ENCODE measurements at regions not wholly inside any gene's neighbourhood (a gene's known extent, or its start where the extent isn't known, plus 50 kb on each side); places are given as distances from the start of the nearest gene placed in this dataset.

- no peak overlapping the region for H2AFZ ChIP-seq
- no peaks in the 10 kb centered on the region for H3K27me3 ChIP-seq (ENCODE audit: insufficient read depth)
- 0 out of 4 replicates have a peak, but pooled peaks of 1 of the 2 experiments have one; percentile 3 for TF ChIP-seq CTCF (conservative IDR thresholded peaks at IDR 0.05; ENCODE audit: low read depth in 2 of 2)
- TF ChIP-seq NANOG (IDR thresholded peaks at IDR 0.05; ENCODE audit: borderline replicate concordance) = no peak
- TF ChIP-seq ZNF114 (CRISPR knock-in tag; IDR thresholded peaks at IDR 0.05) = no peak
- Mint-ChIP-seq H3K36me3 (ENCODE audit: low read depth) (peaks cover 5% of the 10 kb centered on the region; the same call in 2 of the 3 replicates), H3K4me1 (peaks cover 12% of the 10 kb centered on the region; the same call in 2 of the 3 replicates), H3K27ac (no peak overlapping the region), H3K4me3 (no peak overlapping the region), H3K9me3 (0 out of 3 replicates have a peak, but pooled peaks cover 9% of the 10 kb centered on the region), H3K27me3 (ENCODE audit: insufficient read depth, low read depth, poor library complexity) (peaks cover 5% of the 10 kb centered on the region)
- H3K27ac ChIP-seq (ENCODE audit: low read depth) = no peak overlapping the region
- H4K20me1 ChIP-seq (replicated peaks; ENCODE audit: insufficient read depth) = no peaks in the 10 kb centered on the region
- ATAC-seq = no peak
- DNase-seq (ENCODE audit: low spot score) = no peak
- H3K4me1 ChIP-seq (ENCODE audit: insufficient read depth) = peaks cover 13% of the 10 kb centered on the region
- H3K79me2 ChIP-seq (replicated peaks; ENCODE audit: insufficient read depth) = no peaks in the 10 kb centered on the region
- H3F3A ChIP-seq (replicated peaks; ENCODE audit: low read depth) = no peaks in the 10 kb centered on the region
- no peak overlapping the region for H3K4me2 ChIP-seq
- no peak overlapping the region for H3K4me3 ChIP-seq
- H3K9me2 ChIP-seq (ENCODE audit: insufficient read depth) = no peaks in the 10 kb centered on the region
- H3K36me3 ChIP-seq (ENCODE audit: insufficient read depth) = no peaks in the 10 kb centered on the region
These were observed 144.9 kb downstream of the HAPSTR1 start for GRCh38 chr16:9236319-9236718.

GRCh38 chr16:9238346-9238745, 146.9 kb downstream of the HAPSTR1 start:
- TF ChIP-seq EZH2phosphoT487 (IDR thresholded peaks at IDR 0.05; ENCODE audit: unreplicated experiment) (no peak), ZNF331 (CRISPR knock-in tag; IDR thresholded peaks at IDR 0.05; ENCODE audit: low read depth) (no peak)
- ATAC-seq = no peak
- H3K27ac Mint-ChIP-seq = no peak overlapping the region
- H3K27me3 Mint-ChIP-seq (ENCODE audit: insufficient read depth, low read depth, poor library complexity) = peaks cover 3% of the 10 kb centered on the region
- Histone ChIP-seq H3K36me3 (ENCODE audit: insufficient read depth) (no peaks in the 10 kb centered on the region), H3K4me2 (no peak overlapping the region), H2AFZ (no peak overlapping the region), H3K27ac (ENCODE audit: low read depth) (no peak overlapping the region), H3K4me3 (no peak overlapping the region), H3K4me1 (ENCODE audit: insufficient read depth) (no peaks in the 10 kb centered on the region), H3K9me2 (ENCODE audit: insufficient read depth) (no peaks in the 10 kb centered on the region), H3K27me3 (ENCODE audit: insufficient read depth) (no peaks in the 10 kb centered on the region), H4K20me1 (replicated peaks; ENCODE audit: insufficient read depth) (no peaks in the 10 kb centered on the region), H3F3A (replicated peaks; ENCODE audit: low read depth) (no peaks in the 10 kb centered on the region), H3K79me2 (replicated peaks; ENCODE audit: insufficient read depth) (no peaks in the 10 kb centered on the region)
- H3K4me1 Mint-ChIP-seq = no peaks in the 10 kb centered on the region
- no peak overlapping the region for H3K4me3 Mint-ChIP-seq
- no peak for DNase-seq (ENCODE audit: low spot score)
- peaks cover 5% of the 10 kb centered on the region; the same call in 2 of the 3 replicates for H3K36me3 Mint-ChIP-seq (ENCODE audit: low read depth)
- peaks cover 9% of the 10 kb centered on the region; the same call in 1 of the 3 replicates for H3K9me3 Mint-ChIP-seq

DNA sequence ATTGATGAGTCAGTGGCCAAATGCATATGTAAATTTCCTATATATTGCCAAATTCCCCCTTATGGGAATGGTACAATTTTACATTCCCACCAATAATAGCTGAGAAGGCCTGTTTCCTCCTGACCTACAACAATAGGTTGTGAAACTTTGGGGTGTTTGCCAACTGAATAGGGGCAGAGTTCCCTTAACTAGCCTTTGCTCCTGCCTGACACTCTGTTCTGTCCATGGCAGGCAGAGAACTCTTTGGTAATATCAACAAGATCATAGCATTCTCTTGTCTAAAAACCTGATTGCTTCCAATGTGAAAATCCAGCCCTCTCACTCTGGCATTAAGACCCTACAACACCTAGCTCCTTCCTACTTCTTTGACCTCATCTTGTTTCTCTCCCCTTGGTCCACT, 149.7 kb downstream of the HAPSTR1 start:
- Histone ChIP-seq H3K9me2 (ENCODE audit: insufficient read depth) (no peaks in the 10 kb centered on the region), H3K27me3 (ENCODE audit: insufficient read depth) (no peaks in the 10 kb centered on the region), H3K27ac (ENCODE audit: low read depth) (no peak overlapping the region), H3K4me3 (no peak overlapping the region), H3K4me2 (no peak overlapping the region), H3F3A (replicated peaks; ENCODE audit: low read depth) (no peaks in the 10 kb centered on the region), H2AFZ (no peak overlapping the region), H3K36me3 (ENCODE audit: insufficient read depth) (no peaks in the 10 kb centered on the region), H4K20me1 (replicated peaks; ENCODE audit: insufficient read depth) (no peaks in the 10 kb centered on the region), H3K79me2 (replicated peaks; ENCODE audit: insufficient read depth) (no peaks in the 10 kb centered on the region), H3K4me1 (ENCODE audit: insufficient read depth) (no peaks in the 10 kb centered on the region)
- Mint-ChIP-seq H3K9me3 (peaks cover 9% of the 10 kb centered on the region; the same call in 1 of the 3 replicates), H3K27me3 (ENCODE audit: insufficient read depth, low read depth, poor library complexity) (peaks cover 3% of the 10 kb centered on the region), H3K36me3 (ENCODE audit: low read depth) (peaks cover 5% of the 10 kb centered on the region; the same call in 2 of the 3 replicates), H3K27ac (no peak overlapping the region), H3K4me3 (no peak overlapping the region), H3K4me1 (no peaks in the 10 kb centered on the region)
- ATAC-seq (no peak), DNase-seq (ENCODE audit: low spot score) (no peak)
- TF ChIP-seq, protein P1, sequence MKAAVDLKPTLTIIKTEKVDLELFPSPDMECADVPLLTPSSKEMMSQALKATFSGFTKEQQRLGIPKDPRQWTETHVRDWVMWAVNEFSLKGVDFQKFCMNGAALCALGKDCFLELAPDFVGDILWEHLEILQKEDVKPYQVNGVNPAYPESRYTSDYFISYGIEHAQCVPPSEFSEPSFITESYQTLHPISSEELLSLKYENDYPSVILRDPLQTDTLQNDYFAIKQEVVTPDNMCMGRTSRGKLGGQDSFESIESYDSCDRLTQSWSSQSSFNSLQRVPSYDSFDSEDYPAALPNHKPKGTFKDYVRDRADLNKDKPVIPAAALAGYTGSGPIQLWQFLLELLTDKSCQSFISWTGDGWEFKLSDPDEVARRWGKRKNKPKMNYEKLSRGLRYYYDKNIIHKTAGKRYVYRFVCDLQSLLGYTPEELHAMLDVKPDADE (IDR thresholded peaks at IDR 0.05) = no peak
